K562 (cell line): ENCODE measurements at regions not wholly inside any gene's neighbourhood (a gene's known extent, or its start where the extent isn't known, plus 50 kb on each side); places are given as distances from the start of the nearest gene placed in this dataset.

Source experiments
- ASH1L ChIP-seq: fragments of 450-650 bp; IDR thresholded peaks from 2 replicates; pipeline ENCODE4 v1.6.1; 2018; ENCODE audit warnings: borderline replicate concordance, mild to moderate bottlenecking, low read depth; ENCODE audit not compliant: partially characterized antibody
- TF ChIP-seq, protein P1 (sequence below): fragments of 450-650 bp; IDR thresholded peaks from 2 replicates; pipeline ENCODE4 v1.6.1; 2016; ENCODE audit warnings: low read depth
- TF ChIP-seq, protein P2 (sequence below), 2 experiments: fragments of 450-650 bp in 1 of 2; IDR thresholded peaks; 2 replicates each; pipeline ENCODE4 v1.6.1; 2011 to 2017; ENCODE audit warnings: low read depth in 2 of 2, antibody characterized with exemption in 1 of 2, borderline replicate concordance in 1 of 2, low read length in 1 of 2, mild to moderate bottlenecking in 1 of 2, mixed read lengths in 1 of 2; ENCODE audit not compliant: control insufficient read depth in 1 of 2

DNA sequence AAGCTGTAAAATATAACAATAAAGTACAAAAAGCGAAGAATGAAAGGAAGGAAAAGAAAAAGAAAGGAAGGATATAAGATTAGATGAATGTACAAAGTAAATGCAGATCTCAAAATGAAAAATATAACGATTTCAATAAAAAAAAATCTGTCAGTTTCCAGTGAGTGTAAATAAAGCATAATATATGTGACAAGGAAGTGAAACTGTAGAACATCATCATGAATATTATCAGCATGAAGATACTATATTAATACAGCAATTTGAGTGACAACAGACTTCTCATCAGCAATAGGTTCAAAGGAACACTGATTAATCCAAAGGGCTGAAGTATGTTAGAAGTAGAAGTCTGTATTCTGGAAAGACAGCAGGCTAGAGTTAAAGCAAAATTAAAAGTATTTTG is 659.5 kb upstream of the MBL2 start (continued):
- TF ChIP-seq, protein P1, sequence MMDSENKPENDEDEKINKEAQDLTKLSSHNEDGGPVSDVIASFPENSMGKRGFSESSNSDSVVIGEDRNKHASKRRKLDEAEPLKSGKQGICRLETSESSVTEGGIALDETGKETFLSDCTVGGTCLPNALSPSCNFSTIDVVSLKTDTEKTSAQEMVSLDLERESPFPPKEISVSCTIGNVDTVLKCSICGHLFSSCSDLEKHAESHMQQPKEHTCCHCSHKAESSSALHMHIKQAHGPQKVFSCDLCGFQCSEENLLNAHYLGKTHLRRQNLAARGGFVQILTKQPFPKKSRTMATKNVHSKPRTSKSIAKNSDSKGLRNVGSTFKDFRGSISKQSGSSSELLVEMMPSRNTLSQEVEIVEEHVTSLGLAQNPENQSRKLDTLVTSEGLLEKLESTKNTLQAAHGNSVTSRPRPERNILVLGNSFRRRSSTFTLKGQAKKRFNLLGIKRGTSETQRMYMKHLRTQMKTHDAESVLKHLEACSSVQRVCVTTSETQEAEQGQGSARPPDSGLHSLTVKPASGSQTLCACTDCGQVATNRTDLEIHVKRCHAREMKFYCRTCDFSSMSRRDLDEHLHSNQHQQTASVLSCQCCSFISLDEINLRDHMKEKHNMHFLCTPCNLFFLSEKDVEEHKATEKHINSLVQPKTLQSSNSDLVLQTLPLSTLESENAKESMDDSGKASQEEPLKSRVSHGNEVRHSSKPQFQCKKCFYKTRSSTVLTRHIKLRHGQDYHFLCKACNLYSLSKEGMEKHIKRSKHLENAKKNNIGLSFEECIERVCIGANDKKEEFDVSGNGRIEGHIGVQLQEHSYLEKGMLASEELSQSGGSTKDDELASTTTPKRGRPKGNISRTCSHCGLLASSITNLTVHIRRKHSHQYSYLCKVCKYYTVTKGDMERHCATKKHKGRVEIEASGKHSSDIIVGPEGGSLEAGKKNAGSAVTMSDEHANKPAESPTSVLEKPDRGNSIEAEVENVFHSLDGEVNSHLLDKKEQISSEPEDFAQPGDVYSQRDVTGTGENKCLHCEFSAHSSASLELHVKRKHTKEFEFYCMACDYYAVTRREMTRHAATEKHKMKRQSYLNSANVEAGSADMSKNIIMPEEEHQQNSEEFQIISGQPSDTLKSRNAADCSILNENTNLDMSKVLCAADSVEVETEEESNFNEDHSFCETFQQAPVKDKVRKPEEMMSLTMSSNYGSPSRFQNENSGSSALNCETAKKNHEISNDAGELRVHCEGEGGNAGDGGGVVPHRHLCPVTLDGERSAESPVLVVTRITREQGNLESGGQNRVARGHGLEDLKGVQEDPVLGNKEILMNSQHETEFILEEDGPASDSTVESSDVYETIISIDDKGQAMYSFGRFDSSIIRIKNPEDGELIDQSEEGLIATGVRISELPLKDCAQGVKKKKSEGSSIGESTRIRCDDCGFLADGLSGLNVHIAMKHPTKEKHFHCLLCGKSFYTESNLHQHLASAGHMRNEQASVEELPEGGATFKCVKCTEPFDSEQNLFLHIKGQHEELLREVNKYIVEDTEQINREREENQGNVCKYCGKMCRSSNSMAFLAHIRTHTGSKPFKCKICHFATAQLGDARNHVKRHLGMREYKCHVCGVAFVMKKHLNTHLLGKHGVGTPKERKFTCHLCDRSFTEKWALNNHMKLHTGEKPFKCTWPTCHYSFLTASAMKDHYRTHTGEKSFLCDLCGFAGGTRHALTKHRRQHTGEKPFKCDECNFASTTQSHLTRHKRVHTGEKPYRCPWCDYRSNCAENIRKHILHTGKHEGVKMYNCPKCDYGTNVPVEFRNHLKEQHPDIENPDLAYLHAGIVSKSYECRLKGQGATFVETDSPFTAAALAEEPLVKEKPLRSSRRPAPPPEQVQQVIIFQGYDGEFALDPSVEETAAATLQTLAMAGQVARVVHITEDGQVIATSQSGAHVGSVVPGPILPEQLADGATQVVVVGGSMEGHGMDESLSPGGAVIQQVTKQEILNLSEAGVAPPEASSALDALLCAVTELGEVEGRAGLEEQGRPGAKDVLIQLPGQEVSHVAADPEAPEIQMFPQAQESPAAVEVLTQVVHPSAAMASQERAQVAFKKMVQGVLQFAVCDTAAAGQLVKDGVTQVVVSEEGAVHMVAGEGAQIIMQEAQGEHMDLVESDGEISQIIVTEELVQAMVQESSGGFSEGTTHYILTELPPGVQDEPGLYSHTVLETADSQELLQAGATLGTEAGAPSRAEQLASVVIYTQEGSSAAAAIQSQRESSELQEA: no peak
- TF ChIP-seq, protein P2, sequence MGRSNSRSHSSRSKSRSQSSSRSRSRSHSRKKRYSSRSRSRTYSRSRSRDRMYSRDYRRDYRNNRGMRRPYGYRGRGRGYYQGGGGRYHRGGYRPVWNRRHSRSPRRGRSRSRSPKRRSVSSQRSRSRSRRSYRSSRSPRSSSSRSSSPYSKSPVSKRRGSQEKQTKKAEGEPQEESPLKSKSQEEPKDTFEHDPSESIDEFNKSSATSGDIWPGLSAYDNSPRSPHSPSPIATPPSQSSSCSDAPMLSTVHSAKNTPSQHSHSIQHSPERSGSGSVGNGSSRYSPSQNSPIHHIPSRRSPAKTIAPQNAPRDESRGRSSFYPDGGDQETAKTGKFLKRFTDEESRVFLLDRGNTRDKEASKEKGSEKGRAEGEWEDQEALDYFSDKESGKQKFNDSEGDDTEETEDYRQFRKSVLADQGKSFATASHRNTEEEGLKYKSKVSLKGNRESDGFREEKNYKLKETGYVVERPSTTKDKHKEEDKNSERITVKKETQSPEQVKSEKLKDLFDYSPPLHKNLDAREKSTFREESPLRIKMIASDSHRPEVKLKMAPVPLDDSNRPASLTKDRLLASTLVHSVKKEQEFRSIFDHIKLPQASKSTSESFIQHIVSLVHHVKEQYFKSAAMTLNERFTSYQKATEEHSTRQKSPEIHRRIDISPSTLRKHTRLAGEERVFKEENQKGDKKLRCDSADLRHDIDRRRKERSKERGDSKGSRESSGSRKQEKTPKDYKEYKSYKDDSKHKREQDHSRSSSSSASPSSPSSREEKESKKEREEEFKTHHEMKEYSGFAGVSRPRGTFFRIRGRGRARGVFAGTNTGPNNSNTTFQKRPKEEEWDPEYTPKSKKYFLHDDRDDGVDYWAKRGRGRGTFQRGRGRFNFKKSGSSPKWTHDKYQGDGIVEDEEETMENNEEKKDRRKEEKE (IDR thresholded peaks at IDR 0.05; ENCODE audit: borderline replicate concordance in 1 of 2, control insufficient read depth in 1 of 2, low read depth in 2 of 2, low read length in 1 of 2): no peak
- no peak for TF ChIP-seq ASH1L
